KMS-11 (cell line): ENCODE measurements at regions not wholly inside any gene's neighbourhood (a gene's known extent, or its start where the extent isn't known, plus 50 kb on each side); places are given as distances from the start of the nearest gene placed in this dataset.
"Not testable (repeated sequence)": the region's sequence is repeated elsewhere in the genome, so short reads cannot be mapped to it uniquely, and the experiment has no call there.

ENCODE experiments used
- H2AFZ ChIP-seq: fragments of 200-600 bp; sonication (generic); 2 replicates; pipeline ENCODE4 v1.6.1; 2016; ENCODE audit warnings: antibody characterized with exemption, mixed run types, low read depth
- H3K27ac ChIP-seq: fragments of 200-600 bp; sonication (generic); 2 replicates; pipeline ENCODE4 v1.6.1; 2016; ENCODE audit warnings: mild to moderate bottlenecking, mixed run types
- H3K27me3 ChIP-seq: fragments of 200-600 bp; sonication (generic); 2 replicates; pipeline ENCODE4 v1.6.1; 2017; ENCODE audit warnings: mild to moderate bottlenecking, low read depth, mixed run types, moderate library complexity; ENCODE audit not compliant: insufficient read depth
- H3K36me3 ChIP-seq: fragments of 200-600 bp; sonication (generic); 2 replicates; pipeline ENCODE4 v1.6.1; 2017; ENCODE audit warnings: mild to moderate bottlenecking, mixed run types; ENCODE audit not compliant: insufficient read depth
- H3K4me1 ChIP-seq: fragments of 200-600 bp; sonication (generic); 2 replicates; pipeline ENCODE4 v1.6.1; 2016; ENCODE audit warnings: mild to moderate bottlenecking, low read depth, mixed run types; ENCODE audit not compliant: poor library complexity, severe bottlenecking
- H3K4me2 ChIP-seq: fragments of 200-600 bp; sonication (generic); 2 replicates; pipeline ENCODE4 v1.7.0; 2016; ENCODE audit warnings: mild to moderate bottlenecking, mixed run types
- H3K4me3 ChIP-seq: fragments of 200-600 bp; sonication (generic); IDR thresholded peaks from 2 replicates; pipeline ENCODE4 v1.6.1; 2017; ENCODE audit warnings: low read depth, low read length, mixed read lengths; ENCODE audit not compliant: insufficient read depth
- H3K79me2 ChIP-seq: fragments of 200-600 bp; sonication (generic); 2 replicates; pipeline ENCODE4 v1.6.1; 2016; ENCODE audit warnings: low read depth, mixed run types; ENCODE audit not compliant: insufficient read depth
- H3K9ac ChIP-seq: fragments of 200-600 bp; sonication (generic); 2 replicates; pipeline ENCODE4 v1.6.1; 2016; ENCODE audit warnings: mild to moderate bottlenecking, mixed run types
- H4K20me1 ChIP-seq: fragments of 200-600 bp; sonication (generic); 2 replicates; pipeline ENCODE4 v1.6.1; 2016; ENCODE audit warnings: mild to moderate bottlenecking, mixed run types; ENCODE audit not compliant: insufficient read depth
- CTCF ChIP-seq: fragments of 200-600 bp; sonication (generic); conservative IDR thresholded peaks from 2 replicates; pipeline ENCODE4 v1.6.1; 2017; ENCODE audit warnings: low read depth, mild to moderate bottlenecking, antibody characterized with exemption, low read length, moderate library complexity, mixed read lengths

- H3K4me3 ChIP-seq = no peak overlapping the region
- H4K20me1 ChIP-seq = no peaks in the 10 kb centered on the region
- no peak overlapping the region for H3K27ac ChIP-seq
- H2AFZ ChIP-seq = no peak overlapping the region
- H3K4me1 ChIP-seq = no peaks in the 10 kb centered on the region
- H3K27me3 ChIP-seq = no peaks in the 10 kb centered on the region
- no peaks in the 10 kb centered on the region for H3K36me3 ChIP-seq
- no peaks in the 10 kb centered on the region for H3K79me2 ChIP-seq
- TF ChIP-seq CTCF = no peak
- no peak overlapping the region for H3K4me2 ChIP-seq
- no peak overlapping the region for H3K9ac ChIP-seq
Measured at GRCh38 chr12:69171881-69172280, 67.5 kb upstream of the CPSF6 start.

- H4K20me1 ChIP-seq = no peaks in the 10 kb centered on the region
- H3K9ac ChIP-seq = no peak overlapping the region
- no peaks in the 10 kb centered on the region for H3K4me1 ChIP-seq
- no peak overlapping the region for H3K4me2 ChIP-seq
- no peaks in the 10 kb centered on the region for H3K36me3 ChIP-seq
- H2AFZ ChIP-seq = no peak overlapping the region
- H3K4me3 ChIP-seq = no peak overlapping the region
- TF ChIP-seq CTCF = no peak
- H3K27ac ChIP-seq = no peak overlapping the region
- no peaks in the 10 kb centered on the region for H3K79me2 ChIP-seq
- H3K27me3 ChIP-seq = no peaks in the 10 kb centered on the region
Measured at GRCh38 chr12:69172491-69172890, 66.9 kb upstream of the CPSF6 start.

- H3K27me3 ChIP-seq = no peaks in the 10 kb centered on the region
- no peaks in the 10 kb centered on the region for H4K20me1 ChIP-seq
- H3K4me1 ChIP-seq = no peaks in the 10 kb centered on the region
- no peak overlapping the region for H2AFZ ChIP-seq
- H3K4me3 ChIP-seq = no peak overlapping the region
- H3K4me2 ChIP-seq = no peak overlapping the region
- H3K27ac ChIP-seq = no peak overlapping the region
- H3K79me2 ChIP-seq = no peaks in the 10 kb centered on the region
- no peaks in the 10 kb centered on the region for H3K36me3 ChIP-seq
- TF ChIP-seq CTCF = no peak
- H3K9ac ChIP-seq = no peak overlapping the region
Measured at GRCh38 chr12:69173368-69173767, 66.0 kb upstream of the CPSF6 start.

GRCh38 chr12:69179786-69180185, 59.6 kb upstream of the CPSF6 start:
- Histone ChIP-seq H3K79me2 (no peaks in the 10 kb centered on the region), H3K4me3 (no peak overlapping the region), H3K9ac (no peak overlapping the region), H3K27ac (no peak overlapping the region), H4K20me1 (no peaks in the 10 kb centered on the region), H2AFZ (no peak overlapping the region), H3K4me1 (no peaks in the 10 kb centered on the region), H3K36me3 (no peaks in the 10 kb centered on the region), H3K4me2 (no peak overlapping the region), H3K27me3 (no peaks in the 10 kb centered on the region)
- TF ChIP-seq CTCF = no peak

GRCh38 chr12:69187572-69187971, 51.8 kb upstream of the CPSF6 start:
- H3K9ac ChIP-seq, H3K36me3 ChIP-seq, H3K27ac ChIP-seq, H4K20me1 ChIP-seq, H2AFZ ChIP-seq, H3K79me2 ChIP-seq, H3K27me3 ChIP-seq, H3K4me2 ChIP-seq, H3K4me3 ChIP-seq, H3K4me1 ChIP-seq: not testable (repeated sequence)
